Activated CD4-positive, alpha-beta T cell treated with anti-CD3 and anti-CD28 coated beads for 4 hours (primary cell): ENCODE measurements at regions not wholly inside any gene's neighbourhood (a gene's known extent, or its start where the extent isn't known, plus 50 kb on each side); places are given as distances from the start of the nearest gene placed in this dataset.

Source experiments
- DNase-seq, 2 donors: peaks; one replicate each; pipeline ENCODE4 v3.0.0-alpha.2; 2020

DNA sequence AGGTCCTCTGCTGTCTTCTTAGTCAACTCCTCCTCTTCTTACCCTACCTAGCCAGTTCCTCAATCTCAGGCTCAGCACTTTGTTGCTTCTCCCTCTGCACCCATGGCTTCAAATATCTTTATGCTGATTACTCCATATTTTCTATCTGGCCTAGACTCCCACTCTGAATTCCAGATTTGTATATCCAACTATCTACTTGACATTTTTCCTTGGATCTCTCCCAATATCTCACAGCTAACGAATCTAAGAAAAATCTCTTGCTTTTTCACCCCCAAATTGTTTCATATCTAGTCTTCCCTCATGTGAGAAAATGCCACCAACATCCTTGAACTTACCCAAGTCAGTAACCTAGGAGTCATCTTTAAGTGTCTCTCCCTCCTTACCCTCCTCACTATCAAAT, 176.4 kb upstream of the ERCC4 start:
- no peak for DNase-seq

DNA sequence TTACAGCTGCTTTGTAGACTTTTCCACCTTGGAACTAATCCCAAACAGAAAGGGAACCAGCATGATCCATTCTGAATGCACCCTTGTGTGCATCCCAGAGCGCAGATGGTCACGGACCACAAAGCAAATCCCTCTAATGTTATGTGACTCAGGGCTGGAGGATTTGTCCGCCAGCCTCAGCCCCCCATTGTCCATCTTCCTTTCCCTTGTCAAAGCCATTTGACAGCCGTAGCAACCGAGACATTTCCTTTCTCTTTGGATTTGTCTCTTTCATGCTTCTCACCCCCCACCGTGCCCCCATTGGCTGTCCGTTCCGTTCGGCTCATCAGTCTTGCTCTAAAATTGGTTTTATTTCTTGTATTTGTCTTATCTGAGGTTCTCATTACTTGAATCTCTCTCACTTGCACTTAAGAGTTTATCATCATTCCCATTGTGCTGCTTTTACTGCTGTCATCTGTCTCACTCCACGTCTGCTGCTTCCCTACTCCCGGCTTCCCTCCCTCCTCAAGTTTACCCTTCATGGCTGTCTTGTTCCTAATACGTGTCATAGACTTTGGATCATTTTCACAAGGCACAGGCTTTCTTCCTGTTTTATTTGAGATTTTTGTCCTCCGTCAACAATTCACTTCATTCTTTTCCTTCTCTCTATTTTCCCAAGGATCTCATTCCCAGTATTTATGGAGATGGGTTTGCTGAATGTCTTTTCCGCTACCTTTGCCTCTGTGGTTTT, 163.4 kb upstream of the ERCC4 start:
- DNase-seq, result no peak

DNA sequence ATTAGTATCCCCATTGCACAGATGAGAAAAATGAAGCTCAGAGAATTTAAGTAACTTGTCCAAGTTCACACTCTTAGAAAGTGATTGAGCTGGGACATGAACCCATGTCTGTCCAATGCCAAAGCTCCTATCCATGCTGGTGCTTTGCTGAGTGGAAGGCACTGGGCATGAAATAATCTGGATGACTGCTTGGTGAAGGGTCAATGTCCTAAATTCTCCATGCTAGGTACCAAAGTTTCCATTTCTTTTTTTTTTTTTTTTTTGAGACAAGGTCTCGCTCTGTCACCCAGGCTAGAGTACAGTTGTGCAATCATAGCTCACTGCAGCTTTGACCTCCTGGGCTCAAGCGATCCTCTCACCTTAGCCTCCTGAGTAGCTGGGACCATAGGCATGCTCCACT, 153.6 kb upstream of the ERCC4 start:
- DNase-seq, result no peak

DNA sequence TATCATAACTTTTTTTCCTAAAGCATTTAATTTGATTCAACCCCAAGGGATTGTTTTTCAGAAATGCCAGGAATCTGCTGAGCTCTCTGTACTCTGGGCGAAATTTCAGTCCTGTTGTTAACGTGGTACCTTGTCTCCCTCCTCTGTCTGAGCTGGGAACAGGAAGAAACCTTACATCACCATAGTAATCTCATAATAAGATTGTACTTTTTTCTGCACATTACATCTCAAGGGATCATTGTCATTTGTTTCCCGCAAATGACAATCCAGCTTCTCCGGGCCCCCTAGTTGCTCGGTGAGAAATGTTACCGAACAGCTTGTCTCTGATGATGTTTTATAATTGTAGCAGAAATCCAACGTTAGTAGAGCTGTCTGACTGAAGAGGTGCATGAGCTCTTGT, 152.7 kb upstream of the ERCC4 start:
- no peak for DNase-seq

DNA sequence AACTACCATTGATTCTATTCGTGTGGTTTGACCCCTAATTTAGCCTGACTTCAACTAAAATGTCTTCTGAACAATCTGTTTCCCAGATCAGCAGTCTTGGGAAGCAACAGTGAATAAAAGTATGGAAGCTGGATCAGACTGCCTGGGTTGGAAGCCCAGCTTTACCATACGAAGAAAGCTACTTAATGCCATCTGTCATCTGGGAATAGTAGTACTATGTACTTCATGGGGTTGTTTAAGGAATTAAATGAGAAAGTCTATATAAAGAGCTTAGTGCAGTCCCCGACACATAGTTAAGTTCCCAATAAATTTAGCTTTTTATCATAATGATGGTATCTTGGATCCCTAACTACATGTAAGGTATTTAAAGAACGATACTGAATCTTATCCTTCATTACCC, 151.5 kb upstream of the ERCC4 start:
- no peak for DNase-seq

DNA sequence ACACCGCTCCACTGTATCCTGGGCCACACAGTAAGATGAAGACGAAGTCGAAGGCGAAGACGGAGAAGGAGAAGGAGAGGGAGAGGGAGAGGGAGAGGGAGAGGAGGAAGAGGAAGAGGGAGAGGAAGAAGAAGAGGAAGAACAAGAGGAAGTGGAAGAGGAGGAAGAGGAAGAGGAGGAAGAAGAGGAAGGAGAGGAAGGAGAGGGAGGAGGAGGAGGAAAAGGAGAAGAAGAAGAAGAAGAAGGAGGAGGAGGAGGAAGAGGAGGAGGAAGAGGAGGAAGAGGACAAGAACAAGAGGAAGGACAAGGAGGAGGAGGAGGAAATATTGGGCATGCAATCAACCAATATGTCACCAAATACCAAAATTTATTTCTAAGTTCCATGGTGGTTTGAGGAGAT, 149.5 kb upstream of the ERCC4 start:
- DNase-seq, result no peak

DNA sequence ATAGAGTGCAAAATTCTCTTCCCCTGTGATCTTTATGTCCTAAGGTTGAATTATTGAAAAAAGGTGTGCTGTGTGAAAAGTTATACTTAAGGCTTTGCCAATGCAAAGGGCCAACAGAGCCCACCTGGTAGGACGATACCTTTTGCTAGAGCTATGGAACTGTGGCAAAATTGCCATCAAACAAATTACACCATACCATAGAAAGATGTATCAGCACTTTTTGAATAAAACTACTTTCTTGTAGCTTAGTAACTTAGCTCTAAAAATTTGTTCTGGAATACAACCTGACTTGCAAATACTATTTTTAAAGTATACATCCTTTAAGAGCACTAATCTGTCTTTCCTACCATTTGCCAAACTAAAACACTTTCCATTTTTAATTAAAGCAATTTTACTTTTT, 147.2 kb upstream of the ERCC4 start:
- no peak for DNase-seq

DNA sequence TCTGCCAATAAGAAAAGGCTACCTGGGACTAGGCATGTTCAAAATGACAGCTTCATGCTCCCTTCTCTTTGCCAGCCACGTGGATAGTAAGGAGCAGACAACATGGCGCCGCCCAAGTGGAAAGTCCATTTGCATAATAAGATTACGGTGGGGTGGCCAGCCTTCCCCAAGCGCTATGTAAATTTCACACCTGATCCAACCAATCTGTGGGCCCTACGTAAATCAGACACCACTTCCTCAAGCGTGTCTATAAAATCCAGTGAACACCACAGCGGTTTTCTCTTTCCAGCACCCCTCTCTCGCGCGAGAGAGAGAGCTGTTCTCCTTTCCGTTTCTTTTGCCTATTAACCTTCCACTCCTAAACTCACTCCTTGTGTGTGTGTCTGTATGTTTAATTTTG, 140.3 kb upstream of the ERCC4 start:
- DNase-seq, result no peak

DNA sequence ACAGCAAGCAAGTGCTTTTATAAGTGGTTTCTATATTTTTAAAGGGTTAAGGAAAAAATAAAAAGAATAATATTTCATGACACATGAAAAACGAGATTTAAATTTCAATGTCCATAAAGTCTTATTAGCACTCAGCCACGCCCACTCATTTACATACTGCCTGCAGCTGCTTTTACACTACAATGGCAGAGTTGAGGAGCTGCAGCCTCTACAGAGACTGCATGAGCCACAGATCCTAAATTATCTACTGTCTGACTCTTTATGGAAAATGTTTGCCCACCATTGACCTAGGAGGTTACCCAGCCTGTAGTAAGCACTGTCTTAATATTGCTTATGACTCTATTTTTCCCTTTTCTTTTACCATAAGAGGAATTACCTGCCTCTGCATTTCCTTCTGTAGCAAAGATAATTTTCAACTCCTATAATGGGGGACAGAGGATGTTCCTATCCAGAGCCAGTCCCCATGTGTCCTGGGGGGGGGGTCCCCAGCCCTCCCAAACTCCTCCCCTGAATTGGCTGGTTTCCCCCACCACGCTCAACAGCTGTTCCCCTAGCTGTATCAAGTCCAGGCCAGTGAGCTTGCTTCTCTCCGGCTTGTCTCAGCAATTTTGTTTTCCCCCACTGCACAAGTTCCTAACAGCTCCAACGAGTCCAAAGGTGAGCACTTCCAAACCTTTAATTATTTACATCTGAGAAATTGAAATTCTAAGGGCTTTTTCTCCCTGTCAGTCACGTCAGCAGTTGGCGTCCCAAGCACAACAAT, 139.4 kb upstream of the ERCC4 start:
- DNase-seq, result no peak

DNA sequence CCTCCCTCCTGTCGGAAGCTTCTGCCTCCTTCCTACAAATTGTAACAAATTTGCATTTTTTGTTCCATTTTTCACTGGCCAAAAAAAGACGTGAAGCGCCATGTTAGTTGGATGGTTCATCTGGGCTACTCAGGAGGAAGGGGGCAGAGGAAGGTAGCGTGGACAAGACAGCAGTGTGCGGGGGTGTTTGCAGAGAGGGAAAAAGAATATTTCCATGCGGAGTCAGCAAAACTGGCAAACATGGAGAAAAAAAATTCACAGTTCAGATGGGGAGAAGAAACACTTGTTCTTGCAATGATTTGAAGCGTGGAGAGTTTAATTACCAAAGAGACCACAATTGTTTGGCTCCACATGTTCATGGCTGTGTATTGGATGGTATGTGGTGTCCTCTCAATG, 138.8 kb upstream of the ERCC4 start:
- DNase-seq, result no peak

DNA sequence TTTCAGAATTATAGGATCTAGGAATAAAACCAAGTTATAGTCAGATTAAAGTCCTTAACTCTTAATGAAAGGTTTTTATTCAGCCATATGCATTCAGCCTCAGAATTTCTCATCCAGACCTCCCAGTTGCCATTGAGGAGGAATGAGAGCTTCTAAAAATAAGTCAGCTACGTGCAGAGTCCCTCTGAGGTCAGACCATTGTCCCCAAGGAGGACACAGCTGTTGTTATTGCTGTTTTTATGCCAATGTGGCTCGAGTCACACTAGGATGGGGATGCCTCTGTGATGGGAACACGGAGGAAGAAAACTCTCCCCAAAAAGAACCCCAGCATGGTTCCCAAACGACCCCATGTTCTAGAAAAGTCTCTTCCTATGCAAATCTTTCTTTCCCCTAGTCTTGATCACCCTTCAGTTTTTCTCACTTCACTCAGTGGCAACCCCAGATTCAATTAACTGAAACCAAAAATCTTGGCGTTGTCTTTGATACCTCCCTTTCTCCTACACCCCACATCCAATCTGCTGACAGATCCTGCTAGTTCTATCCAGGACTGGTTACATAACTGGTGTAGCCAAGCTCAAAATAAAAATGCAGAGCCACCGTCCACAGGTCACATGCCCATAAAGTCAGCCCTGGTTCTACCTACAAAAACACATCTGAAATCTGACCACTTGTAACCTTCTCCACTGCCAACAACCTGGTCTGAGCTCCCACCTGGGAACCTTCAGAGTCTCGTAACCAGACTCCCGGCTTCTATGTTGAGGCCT, 138.2 kb upstream of the ERCC4 start:
- DNase-seq, result no peak

DNA sequence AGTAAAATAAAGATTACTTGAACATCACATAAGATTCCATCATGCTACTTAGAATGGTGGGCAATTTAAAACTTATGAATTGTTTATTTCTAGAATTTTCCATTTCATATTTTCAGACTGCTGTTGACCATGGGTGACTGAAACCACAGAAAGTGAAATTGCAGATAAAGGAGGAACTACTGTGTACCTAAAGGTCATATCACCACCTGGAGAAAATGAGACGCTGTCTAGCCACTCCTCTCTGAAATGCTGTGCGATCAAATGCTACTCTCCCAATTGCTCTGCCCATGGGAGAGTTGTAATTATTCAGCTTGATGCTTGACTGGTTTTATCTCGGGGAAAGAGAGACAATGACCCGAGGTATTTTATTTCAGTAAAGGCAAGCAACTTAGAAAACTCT, 128.9 kb upstream of the ERCC4 start:
- no peak for DNase-seq

DNA sequence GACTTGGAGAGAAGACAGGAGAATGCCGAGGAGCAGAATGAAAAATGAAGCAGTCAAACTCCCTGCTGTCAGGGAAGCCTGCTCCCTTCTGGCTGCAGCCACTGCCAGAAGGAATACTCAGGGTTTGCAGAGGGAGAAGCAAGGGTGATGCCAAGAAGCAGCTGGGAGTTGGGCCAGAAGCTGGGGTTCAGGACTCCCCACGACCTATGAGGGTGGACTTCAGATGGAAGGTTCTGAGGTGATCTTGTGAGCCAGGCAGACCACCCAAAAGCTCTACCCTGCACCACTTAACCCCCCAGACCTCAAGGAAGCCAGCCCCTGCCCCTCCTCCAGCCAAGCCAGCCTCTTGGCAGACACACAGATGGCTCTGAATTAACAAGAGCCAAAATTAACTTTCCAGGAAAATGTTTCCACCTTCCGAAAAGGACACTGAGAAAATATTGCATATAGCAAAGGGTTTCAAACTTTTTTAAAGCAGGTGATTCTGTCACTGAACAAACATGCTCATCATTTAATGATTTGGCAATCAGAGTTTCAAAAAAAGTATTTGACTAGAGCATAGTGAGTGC, 126.0 kb upstream of the ERCC4 start:
- DNase-seq, result no peak

DNA sequence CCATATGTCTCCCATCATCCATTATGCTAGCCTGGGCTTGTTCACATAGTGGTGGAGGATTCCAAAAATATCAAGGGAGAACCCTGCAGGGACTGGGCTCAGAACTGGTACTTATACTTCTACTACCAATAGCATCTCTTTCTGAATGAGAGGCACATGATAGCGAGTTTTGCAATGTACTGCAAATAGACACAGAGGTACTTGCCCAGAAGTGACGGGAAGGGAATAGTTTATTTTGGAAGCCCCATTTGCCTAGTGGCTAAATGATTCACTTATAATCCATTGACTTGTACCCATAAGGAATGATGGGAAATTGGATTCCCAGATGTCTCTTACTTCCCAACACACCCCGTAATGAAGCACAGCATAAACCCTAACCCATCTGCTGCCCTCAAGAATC, 124.8 kb upstream of the ERCC4 start:
- no peak for DNase-seq

DNA sequence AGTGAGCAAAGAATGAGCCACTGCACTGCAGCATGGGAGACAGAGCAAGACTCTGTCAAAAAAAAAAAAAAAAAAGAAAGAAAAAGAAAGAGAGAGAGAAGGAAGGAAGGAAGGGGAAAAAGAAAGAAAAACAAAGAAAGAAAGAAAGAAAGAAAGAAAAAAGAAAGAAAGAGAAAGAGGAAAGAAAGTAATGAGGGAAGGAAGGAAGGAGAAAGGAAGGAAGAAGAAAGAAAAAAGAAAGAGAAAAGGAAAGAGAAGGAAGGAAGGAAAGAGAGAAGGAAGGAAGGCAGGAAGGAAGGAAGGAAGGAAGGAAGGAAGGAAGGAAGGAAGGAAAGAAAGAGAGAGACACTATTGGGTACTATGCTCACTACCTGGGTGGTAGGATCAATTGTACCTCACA, 122.2 kb upstream of the ERCC4 start:
- no peak for DNase-seq

DNA sequence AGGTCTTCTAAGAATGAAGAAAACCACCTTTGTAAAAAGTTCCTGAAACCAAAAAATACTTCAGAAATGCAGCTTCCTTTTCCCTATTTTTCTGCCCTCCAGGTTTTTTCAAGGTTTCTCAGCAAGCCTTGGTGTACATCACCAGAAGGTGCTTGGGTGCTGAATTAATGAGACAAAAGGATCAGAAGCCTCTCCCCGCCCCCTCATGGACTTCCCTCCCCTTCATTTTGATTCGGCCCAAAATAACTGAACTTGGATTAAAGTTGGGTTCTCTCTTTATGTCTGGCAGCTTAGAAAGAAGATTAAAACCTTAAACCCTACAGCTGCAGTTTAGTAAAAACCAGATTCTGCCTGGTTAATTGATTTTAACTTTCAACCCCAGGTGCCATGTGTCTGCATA, 121.7 kb upstream of the ERCC4 start:
- DNase-seq, result no peak

DNA sequence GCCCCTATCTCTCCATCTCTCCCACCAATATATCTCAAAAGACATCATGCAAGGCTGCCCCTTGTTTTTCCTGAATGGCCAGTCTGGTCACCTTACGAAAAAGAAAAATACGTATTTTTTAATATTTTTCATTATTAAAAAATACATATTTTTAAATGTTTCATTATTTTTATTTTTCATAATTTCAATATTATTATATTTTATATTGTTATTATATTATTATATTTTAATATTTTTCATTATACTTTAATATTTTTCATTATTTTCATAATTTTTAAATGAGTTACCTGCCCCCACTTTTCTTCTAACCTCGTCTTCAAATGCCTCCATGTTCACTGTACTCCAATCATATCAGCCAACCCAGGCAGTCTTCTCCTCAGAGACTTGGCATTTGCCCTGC, 116.0 kb upstream of the ERCC4 start:
- DNase-seq, result no peak

DNA sequence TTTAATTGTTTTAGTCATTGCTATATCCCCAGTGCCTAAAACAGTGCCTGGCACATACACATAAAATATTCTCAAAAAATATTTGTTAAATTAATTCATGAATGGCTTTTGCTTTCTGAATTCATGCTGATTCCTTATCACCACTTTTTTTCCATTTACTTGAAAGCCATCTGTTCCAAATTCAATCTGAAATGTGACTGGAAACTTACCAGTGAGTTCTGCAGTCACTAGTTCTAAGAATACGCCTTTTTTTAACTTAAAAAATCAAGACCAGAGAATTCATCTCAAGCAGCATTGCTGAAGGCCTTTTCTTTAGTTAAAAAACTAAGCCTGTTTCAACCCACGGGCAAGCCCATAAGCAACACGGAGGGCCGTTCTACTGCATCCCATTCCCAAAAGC, 114.0 kb upstream of the ERCC4 start:
- no peak for DNase-seq

DNA sequence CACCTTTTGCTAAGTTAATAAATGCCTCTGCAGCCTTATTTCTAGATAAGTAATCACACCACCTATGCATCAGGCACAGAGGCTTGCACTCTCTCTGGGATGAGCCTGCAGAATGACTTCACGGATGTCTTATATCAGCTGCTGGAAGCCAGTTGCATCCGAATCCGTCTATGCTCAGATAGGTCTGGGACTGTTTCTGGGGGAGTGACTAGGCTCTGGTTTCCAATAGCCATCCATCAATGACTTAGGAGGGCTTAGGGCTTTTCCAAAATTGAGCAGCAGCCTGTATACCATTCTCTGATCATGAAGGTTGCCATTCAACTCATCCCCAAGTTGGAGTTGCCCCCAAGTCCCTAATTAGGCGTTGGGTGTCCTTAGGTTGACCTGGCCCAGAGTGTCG, 113.3 kb upstream of the ERCC4 start:
- no peak for DNase-seq

DNA sequence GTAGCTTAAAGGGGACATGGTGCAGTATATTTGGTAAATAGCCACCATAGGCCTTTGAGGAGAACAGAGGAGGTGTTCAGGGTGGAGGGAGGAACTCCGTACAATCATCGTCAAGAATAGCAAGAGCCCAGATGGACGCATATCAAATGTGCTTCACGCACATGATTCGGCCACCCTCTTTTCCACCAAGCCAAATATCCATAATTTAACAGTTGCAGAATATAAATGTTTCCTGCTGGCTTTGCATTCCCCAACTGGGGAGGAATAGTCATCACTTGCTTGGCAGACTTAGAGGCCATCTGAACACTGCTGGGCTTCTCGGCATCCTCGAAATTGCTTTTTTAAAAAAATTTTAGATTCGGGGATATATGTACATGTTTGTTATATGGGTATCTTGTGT, 111.9 kb upstream of the ERCC4 start:
- no peak for DNase-seq

DNA sequence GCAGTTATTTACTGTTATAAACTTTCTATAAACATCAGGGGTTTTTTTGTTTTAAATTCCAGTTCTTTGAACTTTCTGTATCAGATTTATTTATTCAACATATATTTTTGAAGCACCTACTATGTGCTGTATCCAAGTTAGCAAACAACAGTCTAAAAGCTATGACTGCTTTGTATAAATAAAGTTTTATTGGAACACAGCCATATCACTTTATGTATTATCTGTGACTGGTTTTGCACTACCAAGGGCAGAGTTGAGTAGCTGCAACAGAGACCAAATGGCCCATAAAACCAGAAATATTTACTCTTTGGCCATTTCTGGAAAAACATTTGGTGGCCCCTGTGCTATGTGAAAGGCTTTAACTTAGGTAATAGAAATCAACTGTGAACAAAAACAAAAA, 110.2 kb upstream of the ERCC4 start:
- no peak for DNase-seq

DNA sequence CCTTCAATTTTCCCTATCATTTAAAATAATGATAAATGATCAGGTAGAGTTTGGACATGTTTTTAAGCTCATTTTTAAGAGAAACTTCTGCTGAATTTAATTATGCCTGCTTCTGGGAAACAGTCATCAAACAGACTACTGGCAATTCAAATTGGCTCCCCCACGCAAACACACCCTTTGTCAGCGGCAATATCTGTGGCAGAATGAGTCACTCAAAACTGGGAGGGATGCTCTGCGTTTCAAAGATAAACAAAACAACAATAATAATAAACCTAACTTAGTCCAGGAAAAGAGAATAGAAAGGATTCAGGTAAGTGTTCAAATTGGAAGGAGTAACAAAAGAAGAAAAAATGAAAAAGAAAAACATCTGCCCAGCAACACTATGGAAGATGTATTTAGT, 108.1 kb upstream of the ERCC4 start:
- DNase-seq, result no peak

DNA sequence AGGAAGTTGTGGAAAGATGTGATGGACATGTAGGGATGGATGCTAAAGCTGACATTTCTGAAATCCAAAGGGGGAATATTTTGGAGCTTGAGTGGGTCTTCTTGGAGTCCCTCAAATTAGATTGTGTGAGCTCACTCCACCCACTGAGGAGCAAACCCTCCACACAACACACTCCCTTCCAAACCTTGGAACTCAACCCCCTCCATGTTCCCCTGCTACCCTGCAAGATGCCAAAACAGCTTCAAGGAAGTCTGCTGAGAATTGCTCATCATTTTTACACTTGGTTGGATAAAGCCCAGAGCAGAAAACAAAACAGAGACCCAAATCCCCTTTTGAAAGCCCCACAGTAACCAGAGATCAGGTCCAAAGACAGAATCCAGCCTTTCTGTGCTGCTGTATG, 103.3 kb upstream of the ERCC4 start:
- no peak for DNase-seq

DNA sequence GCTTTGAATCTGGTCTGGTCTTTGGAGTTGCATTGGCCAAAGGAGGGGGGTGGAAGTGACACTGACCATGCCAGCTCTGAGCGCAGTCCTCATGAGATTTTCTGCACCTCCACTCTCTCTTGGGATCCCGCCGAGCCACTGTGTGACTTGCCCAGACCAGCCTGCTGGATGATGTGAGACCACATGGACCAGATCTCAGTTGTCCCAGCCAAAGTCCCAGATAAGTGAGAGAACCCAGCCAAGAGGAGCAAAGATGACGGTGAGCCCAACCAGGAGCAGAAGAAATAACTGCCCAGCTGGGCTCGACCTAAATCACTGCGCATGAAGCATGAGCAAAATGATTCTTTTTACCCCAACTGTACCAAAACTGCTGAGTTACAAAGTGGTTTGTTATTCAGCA, 96.5 kb upstream of the ERCC4 start:
- no peak for DNase-seq
